HFFc6 (cell line): ENCODE measurements at regions not wholly inside any gene's neighbourhood (a gene's known extent, or its start where the extent isn't known, plus 50 kb on each side); places are given as distances from the start of the nearest gene placed in this dataset.

Source experiments
- DNase-seq: peaks from one replicate; pipeline ENCODE4 v3.0.0-alpha.2; 2018
- H3K27ac Mint-ChIP-seq: 2 replicates; pipeline ENCODE4 v1.8.0; 2020; ENCODE audit warnings: mild to moderate bottlenecking, mixed read lengths
- H3K27me3 Mint-ChIP-seq: 2 replicates; pipeline ENCODE4 v1.8.0; 2021; ENCODE audit warnings: mild to moderate bottlenecking, moderate library complexity, mixed read lengths; ENCODE audit not compliant: insufficient read depth
- H3K36me3 Mint-ChIP-seq: 2 replicates; pipeline ENCODE4 v1.8.0; 2021; ENCODE audit warnings: low read depth, mixed read lengths
- H3K4me1 Mint-ChIP-seq: 2 replicates; pipeline ENCODE4 v1.8.0; 2020; ENCODE audit warnings: low read depth, mixed read lengths
- H3K4me3 Mint-ChIP-seq: 2 replicates; pipeline ENCODE4 v1.8.0; 2020; ENCODE audit warnings: mild to moderate bottlenecking, moderate library complexity, mixed read lengths
- H3K9me3 Mint-ChIP-seq: 2 replicates; pipeline ENCODE4 v1.8.0; 2020; ENCODE audit warnings: mild to moderate bottlenecking, mixed read lengths
- TF ChIP-seq, protein P1 (sequence below): fragments of 200-600 bp; sonication (generic); IDR thresholded peaks from 2 replicates; pipeline ENCODE4 v1.5.0; 2021; ENCODE audit warnings: antibody characterized with exemption, mild to moderate bottlenecking

DNA sequence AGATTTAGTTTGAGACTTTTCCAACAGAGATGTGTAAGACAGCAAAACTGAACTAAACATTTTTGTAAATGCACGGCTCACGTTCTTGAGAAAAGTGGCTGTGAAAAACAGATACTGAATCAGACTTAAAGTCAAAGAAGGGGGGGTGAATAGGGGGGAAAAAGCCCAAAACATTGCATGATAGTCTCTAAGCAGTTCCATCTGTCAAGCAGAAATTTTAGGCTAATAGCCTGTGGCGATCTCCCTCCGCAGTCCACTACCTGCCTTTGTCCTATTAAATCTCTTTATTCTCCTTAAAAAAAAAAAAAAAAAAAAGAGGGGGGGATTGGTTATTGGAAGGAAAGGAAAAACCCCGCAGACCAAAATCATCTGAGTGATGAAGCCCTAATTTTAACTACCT is 217.6 kb upstream of the NFIA start:
- H3K27ac Mint-ChIP-seq, result no peak overlapping the region
- peaks cover 7% of the 10 kb centered on the region; the same call in 1 of the 2 replicates for H3K27me3 Mint-ChIP-seq
- DNase-seq, result no peak
- H3K36me3 Mint-ChIP-seq, result no peaks in the 10 kb centered on the region
- H3K4me1 Mint-ChIP-seq, result no peaks in the 10 kb centered on the region
- no peak overlapping the region for H3K4me3 Mint-ChIP-seq
- H3K9me3 Mint-ChIP-seq, result no peaks in the 10 kb centered on the region; the same call in 1 of the 2 replicates
- TF ChIP-seq, protein P1, sequence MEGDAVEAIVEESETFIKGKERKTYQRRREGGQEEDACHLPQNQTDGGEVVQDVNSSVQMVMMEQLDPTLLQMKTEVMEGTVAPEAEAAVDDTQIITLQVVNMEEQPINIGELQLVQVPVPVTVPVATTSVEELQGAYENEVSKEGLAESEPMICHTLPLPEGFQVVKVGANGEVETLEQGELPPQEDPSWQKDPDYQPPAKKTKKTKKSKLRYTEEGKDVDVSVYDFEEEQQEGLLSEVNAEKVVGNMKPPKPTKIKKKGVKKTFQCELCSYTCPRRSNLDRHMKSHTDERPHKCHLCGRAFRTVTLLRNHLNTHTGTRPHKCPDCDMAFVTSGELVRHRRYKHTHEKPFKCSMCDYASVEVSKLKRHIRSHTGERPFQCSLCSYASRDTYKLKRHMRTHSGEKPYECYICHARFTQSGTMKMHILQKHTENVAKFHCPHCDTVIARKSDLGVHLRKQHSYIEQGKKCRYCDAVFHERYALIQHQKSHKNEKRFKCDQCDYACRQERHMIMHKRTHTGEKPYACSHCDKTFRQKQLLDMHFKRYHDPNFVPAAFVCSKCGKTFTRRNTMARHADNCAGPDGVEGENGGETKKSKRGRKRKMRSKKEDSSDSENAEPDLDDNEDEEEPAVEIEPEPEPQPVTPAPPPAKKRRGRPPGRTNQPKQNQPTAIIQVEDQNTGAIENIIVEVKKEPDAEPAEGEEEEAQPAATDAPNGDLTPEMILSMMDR, result no peak

DNA sequence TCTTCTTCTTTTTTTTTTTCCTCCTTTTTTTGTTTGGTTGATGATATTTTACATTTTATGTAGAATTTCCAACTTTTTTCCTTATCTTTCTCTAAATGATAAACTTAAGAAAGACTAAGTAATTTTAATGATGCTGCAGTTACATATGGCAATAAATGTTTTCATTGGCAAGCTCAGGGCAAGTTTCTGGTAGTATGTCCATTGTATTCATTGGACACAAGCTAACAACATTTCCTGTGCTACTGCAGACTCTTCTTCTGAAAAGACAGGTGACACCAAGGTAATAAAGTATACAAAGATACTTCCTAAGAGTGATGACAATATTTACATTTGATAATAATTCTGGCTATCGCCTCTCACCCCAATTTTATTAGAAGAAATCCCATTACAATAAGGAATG is 219.2 kb upstream of the NFIA start:
- TF ChIP-seq, protein P1, result no peak
- Mint-ChIP-seq H3K36me3 (no peaks in the 10 kb centered on the region), H3K9me3 (no peaks in the 10 kb centered on the region; the same call in 1 of the 2 replicates), H3K4me3 (no peak overlapping the region), H3K27me3 (peaks cover 1% of the 10 kb centered on the region; the same call in 1 of the 2 replicates), H3K27ac (no peak overlapping the region), H3K4me1 (no peaks in the 10 kb centered on the region)
- DNase-seq, result no peak

DNA sequence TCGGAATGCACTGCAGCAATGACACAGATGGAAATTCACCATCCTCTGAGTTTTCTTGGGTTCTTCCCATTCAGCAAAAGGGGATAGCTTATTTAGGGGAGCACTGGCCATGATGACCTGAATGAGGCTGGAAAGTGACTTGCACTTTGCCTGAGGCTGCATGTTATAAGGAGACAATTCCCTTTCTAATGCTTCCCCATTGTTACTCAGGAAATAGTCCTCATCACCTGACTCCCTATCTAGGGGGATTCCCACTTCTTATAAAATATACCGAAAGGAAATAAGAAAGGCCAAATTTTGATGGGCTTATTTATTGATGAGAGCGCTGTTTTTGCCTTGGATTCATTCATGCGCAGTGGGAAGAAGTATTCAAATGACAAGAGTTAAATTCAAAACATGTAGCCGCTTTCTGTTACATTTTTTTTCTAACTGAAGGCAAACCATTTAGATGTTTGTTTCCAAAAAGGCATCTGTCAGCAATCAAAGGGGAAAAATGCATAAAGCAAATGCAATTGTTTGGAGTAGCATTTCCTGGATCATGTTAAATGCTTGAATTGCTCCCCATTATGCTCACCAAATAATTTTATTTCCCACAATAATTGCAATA is 220.3 kb upstream of the NFIA start:
- H3K9me3 Mint-ChIP-seq, result no peaks in the 10 kb centered on the region; the same call in 1 of the 2 replicates

DNA sequence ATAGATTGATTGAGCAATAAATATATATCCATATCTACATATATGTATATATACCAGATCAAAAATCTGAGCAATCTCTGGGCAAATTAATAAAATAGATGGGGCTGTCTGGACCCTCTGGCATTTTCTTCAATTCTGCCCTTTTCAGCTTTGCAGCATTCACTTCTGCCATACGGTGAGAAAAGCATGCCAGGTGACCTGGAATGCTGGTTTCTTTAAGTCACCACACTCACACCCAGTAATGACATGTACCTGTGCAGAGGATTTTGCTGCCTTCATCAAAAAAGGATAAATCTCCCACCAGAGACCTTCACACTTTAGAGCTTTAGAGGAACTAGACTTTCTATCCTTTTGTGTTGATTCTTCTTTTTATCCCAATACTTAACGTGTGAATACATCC is 223.2 kb upstream of the NFIA start:
- Mint-ChIP-seq H3K27me3 (peaks cover 1% of the 10 kb centered on the region), H3K36me3 (no peaks in the 10 kb centered on the region), H3K4me1 (no peaks in the 10 kb centered on the region), H3K9me3 (no peaks in the 10 kb centered on the region; the same call in 1 of the 2 replicates), H3K27ac (no peak overlapping the region), H3K4me3 (no peak overlapping the region)
- DNase-seq, result no peak
- TF ChIP-seq, protein P1, result no peak

More for the DNA sequence above, 220.3 kb upstream of the NFIA start:
- TF ChIP-seq, protein P1, result no peak
- Mint-ChIP-seq H3K27ac (no peak overlapping the region), H3K4me3 (no peak overlapping the region), H3K36me3 (no peaks in the 10 kb centered on the region), H3K27me3 (peaks cover 1% of the 10 kb centered on the region; the same call in 1 of the 2 replicates), H3K4me1 (no peaks in the 10 kb centered on the region)
- no peak for DNase-seq

DNA sequence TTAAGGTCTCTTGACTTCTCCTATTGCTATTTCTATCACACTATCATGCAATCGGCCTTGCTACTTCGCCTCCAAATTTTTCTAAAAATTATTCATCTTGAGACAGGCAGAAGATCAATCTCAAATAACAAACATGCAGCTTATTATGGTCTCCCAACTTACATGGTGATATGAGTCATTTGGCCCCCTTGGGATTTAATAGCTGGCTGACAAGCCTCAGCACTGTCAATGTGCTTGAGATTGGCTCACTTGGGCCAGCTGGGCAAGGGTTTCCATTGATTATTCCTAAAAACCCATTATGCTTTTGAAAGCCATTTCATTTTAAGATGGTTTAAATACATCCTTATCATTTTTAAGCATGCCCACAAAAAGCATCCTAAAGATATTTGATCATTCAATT is 224.5 kb upstream of the NFIA start:
- Mint-ChIP-seq H3K4me1 (no peaks in the 10 kb centered on the region), H3K27me3 (peaks cover 1% of the 10 kb centered on the region), H3K4me3 (no peak overlapping the region), H3K36me3 (no peaks in the 10 kb centered on the region), H3K9me3 (no peaks in the 10 kb centered on the region; the same call in 1 of the 2 replicates), H3K27ac (no peak overlapping the region)
- no peak for DNase-seq
- TF ChIP-seq, protein P1, result no peak
